HG02943 (cell line): ENCODE measurements at regions not wholly inside any gene's neighbourhood (a gene's known extent, or its start where the extent isn't known, plus 50 kb on each side); places are given as distances from the start of the nearest gene placed in this dataset.

Source experiments
- ATAC-seq: cut with Tn5 transposase; IDR thresholded peaks from one replicate; pipeline ENCODE4 v1.9.1; 2021; ENCODE audit warnings: mild to moderate bottlenecking, low read depth, moderate library complexity; ENCODE audit not compliant: unreplicated experiment

DNA sequence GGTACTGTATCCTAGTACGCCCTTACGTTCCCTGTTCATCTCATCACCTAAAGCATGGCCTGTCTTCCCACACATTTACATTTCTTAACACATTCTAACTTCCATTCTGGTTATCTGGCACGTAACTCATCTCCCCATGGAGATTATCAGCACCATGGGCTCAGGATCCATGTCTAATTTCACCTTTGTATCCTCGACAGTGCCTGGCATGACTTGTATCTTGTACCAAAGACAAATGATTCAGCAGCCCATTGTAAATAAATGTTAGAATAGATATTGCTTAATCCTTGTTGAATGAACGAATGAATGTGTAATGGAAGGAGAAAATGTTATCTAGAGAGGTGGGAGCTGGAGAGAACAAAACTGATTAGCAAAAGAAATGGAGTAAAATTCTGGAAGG, 69.7 kb upstream of the TPM1 start:
- no peak for ATAC-seq

DNA sequence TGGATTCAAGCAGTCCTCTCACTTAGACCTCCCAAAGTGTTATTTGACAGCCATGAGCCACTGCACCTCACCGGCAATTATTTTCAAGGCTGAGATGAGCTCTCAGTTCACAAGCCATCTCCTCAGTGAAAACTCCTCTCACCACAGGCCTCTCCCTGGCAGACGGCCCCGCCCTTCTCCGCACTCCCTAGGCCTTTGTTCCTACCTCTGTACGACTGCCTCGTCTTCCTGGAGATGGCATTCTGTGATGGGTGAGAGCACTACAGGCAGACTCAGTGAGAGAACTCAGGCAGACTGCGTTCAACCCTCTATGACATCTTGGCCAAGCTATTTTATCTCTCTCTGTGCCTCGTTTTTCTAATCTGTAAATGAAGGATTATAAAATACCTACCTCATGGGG, 67.0 kb upstream of the TPM1 start:
- no peak for ATAC-seq

DNA sequence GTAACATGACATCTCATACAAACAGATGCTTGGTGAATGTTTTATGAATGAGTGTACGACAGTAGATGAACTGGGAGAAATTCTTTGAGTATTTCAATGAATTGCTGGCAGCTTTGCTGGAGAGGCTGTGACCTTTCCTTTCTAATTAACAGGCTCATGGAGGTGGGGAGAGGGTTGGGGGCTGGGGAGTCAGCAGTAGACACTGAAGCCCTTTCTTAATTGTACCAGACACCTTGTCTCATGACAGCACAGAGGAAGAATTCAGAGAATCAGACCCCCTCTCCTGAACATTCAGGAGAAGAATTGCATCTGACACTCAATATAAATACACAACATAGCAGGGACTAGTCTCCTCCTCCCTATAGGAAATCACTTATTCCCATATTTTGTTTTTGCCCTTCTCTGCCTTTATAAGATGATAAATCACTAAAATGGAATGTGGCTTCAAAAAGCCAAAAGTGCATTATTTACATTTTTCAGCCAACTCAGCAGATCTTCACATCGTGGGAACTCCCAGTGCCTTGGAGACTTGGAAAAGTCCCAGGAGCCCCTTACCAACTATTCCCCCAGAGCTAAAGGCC, 66.2 kb upstream of the TPM1 start:
- ATAC-seq, result no peak

DNA sequence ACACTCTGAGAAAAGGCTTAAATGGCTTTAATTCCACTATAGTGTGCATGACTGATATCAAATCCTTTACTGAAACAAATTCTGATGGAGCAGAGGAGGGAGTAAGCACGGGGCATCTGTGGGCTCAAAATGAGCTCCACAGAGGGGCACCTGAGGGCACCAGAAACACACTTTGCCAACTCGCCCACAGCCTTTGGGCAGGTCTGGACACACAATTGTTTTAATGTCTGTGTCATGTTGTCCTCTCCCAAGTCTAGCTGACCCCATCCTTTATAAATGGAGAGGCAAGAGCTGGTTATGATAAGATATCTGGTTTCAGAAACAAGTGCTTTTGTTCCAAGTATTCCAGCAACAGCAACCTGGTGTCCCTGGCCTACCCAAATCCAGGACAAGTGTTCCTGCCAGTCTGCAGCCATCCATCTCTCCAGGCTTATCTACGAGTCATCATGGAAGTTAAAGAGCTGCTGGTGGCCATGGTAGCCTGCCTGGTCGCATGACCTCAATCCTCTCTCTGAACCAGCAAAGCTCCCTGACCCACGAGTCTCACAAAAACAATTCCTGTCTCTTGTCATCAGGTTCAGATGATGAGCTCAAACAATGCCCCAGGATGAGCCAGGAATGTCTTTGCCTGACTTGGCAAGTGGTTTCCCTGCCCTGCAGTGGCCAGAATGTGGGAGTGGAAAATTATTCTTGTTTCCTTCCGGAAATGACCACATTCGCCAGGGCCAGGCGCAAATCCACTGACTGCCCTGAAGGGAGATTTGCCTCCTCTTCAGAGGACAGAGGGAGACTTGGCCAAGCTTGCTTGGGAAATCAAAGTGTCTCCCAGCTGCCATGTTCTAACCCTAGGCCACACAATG, 64.4 kb upstream of the TPM1 start:
- ATAC-seq, result no peak

DNA sequence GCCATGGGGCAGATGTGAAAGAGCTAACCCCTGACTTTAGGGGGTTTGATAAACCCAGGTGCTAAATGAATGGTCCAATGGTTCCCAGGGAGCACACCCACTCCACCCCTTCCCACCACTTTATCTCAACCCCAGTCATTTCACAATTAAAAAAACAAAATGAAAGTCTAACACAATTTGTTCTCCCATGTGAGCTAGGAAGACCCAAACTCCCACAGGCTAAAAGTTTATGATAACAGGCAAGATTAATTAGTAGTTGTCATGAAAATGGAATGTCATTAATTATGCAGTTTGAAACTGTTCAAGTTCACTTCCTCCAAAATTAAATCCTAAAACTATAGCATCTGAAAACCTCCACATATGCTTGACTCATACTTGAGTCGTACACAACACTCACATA, 63.3 kb upstream of the TPM1 start:
- no peak for ATAC-seq

DNA sequence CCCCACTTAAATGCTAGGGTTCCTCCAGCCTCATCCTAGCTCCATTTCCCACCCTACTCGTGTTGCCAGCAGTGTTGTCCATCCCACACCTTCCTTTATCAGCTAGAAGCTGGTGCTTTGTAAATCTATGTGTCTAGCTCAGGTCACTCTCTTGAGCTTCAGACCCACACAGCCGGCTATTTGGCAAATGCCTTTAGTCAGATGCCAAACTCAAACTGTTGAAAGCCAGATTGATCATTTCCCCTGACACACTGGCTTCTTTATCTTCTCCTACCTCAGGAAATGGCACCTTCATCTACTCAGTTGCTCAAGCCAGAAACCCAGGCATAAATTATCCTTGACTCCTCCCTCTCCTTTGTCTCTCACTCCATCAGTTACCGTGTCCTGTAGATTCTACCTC, 61.5 kb upstream of the TPM1 start:
- ATAC-seq, result no peak

DNA sequence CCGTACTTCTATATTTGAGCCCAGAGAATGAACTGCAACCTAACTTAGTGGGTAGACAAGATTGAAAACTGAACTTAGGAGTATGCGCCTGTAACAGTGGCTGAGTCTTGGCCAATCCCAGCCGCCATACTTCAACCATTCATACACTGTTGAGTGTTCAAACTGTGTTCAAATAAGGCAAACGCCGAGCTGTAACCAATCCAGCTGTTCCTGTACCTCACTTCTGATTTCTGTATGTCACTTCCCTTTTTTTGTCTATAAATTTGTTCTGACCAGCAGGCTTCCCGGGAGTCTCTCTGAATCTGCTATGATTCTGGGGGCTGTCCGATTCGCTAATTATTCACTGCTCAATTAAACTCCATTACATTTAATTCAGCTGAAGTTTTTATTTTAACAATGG, 58.6 kb upstream of the TPM1 start:
- no peak for ATAC-seq

DNA sequence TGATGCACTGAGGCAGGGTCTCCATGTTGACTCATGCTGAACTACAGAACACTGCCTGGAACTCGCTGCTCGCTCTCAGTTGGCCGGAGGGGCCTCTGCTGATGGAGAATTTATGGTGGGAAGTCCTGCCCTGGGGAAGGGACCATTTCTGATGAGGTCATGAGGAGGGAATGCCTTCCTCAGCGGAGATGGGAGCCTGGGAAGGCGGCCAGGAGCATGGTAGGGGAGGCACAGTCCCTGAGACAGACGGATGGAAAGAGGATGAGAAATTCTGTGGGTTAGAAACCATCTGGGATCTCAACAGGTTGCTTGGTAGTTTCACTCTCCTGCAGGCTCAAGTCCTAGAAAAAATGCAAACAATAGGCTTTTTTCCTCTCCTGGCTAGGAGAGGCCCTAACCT, 56.8 kb upstream of the TPM1 start:
- no peak for ATAC-seq

DNA sequence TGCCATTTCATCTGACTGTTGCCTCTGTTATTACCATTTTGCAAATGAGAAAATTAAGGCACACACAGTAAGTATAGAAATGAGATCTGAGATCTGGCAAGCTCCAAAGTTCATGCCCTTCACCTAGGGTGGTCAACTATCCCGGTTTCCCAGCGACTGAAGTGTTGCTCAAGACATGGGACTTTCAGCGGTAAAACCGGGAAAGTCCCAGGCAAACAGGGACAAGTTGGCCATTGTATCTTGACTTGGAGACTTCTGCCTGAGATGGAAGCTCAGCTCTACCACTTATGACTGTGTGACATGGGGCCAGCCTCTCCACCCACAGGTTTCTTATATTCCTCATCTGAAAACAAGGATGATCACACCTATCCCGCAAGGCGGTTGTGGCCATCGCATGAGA, 55.6 kb upstream of the TPM1 start:
- ATAC-seq, result no peak

DNA sequence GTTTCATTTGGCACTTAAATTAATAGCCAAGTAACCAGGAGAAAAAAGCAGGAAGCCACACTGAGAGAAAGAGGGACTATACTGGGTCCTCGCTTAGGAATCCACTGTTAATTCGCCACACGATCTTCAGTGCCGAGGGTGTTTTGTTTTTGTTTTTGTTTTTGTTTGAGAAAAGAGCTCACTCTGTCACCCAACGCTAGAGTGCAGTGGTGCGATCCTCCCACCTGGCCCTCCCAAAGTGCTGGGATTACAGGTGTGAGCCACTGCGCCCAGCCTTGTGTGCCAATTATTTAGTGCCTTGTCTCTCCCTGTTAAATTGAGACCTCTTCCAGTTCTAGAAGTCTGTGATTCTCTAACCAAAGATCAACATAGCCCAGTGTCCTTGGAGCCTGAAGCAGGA, 53.8 kb upstream of the TPM1 start:
- ATAC-seq, result no peak

DNA sequence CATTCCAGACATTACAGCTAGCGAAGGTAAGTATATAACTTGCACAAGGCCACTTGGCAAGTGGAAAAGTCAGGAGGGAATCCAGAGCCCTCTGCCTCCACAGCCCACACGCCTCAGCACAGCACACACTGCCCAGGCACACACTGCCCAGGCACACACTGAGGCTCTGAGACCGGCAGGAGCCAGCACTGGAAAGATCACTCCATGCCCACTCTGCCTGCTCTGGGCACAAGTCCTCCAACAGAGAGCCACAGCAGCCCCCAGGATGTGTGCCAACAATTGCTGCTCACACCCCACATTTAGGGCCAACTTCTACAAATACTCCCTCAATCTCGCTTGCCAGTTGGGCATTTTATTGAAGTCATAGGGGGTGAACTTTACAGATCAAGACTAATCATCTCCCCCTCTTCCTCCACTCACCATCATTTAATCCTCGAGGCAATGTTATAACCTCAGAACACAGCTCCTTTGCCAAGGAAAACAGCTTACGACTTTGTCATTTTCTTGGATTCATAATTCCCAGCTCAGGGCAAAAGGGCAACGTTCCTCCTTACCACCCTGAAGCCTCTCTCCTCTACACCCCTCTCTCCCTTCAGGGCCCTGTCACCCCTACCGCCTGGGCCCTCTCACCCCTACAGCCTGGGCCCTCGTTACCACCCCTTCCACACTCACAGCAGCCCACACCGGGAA, 53.0 kb upstream of the TPM1 start:
- no peak for ATAC-seq

DNA sequence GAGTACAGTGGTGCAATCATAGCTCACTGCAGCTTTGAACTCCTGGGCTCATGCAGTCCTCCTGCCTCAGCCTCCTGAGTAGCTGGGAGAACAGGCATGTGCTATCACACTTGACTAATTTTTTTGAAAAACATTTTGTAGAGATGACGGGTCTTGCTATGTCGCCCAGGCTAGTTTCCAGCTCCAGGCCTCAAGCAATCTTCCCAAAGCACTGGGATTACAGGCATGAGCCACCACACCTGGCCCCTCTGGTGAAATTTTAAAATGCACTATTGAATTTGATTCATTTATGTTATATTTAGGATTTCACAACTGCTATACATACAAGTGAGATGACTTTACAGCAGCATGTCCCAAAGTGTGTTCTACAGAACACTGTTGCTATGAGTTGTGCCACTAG, 50.8 kb upstream of the TPM1 start:
- no peak for ATAC-seq

DNA sequence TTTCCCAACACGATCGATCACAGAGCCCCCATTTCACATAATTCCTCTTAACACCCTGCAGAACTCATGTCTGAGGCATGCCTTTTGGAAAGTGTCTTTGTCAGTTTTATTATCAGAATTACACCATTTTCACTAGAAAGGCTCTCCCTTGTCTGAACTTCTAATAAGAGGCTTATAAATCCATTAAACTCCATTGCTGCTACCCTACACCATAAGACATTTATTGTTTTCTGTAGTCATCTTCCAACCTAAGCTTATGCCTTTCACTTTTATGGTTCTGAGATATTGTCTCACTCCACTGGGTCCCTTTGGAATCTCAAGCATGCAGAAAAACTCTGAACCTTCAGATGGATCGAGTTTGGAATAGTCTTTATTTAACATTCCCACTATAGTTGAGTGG, 50.2 kb upstream of the TPM1 start:
- ATAC-seq, result no peak
